ENCODE measurements at regions not wholly inside any gene's neighbourhood (a gene's known extent, or its start where the extent isn't known, plus 50 kb on each side); places are given as distances from the start of the nearest gene placed in this dataset.

- H3K4me1 Mint-ChIP-seq, result peaks cover 32% of the 10 kb centered on the region
- H3K4me3 Mint-ChIP-seq, result no peak overlapping the region
- ChIA-PET POLR2A (no interaction called here), CTCF (no interaction called here)
- no peaks in the 10 kb centered on the region for H3K36me3 Mint-ChIP-seq
- H3K27ac Mint-ChIP-seq, result no peak overlapping the region
- ATAC-seq (no peak), DNase-seq (ENCODE audit: low spot score) (no peak)
- H3K9me3 Mint-ChIP-seq, result peaks cover 15% of the 10 kb centered on the region
- TF ChIP-seq GRHL2 (CRISPR knock-in tag; IDR thresholded peaks at IDR 0.05; ENCODE audit: insufficient replicate concordance, severe bottlenecking) (no peak), ZMAT4 (CRISPR knock-in tag; IDR thresholded peaks at IDR 0.05) (no peak), FOXP1 (CRISPR knock-in tag; IDR thresholded peaks at IDR 0.05; ENCODE audit: borderline replicate concordance) (no peak), ATF6 (CRISPR knock-in tag; IDR thresholded peaks at IDR 0.05) (no peak), HMGXB4 (CRISPR knock-in tag; IDR thresholded peaks at IDR 0.05) (no peak), MAX (CRISPR knock-in tag; IDR thresholded peaks at IDR 0.05) (no peak), TP53 (CRISPR knock-in tag; IDR thresholded peaks at IDR 0.05) (no peak), SMAD4 (CRISPR knock-in tag; IDR thresholded peaks at IDR 0.05) (no peak), USF2 (CRISPR knock-in tag; IDR thresholded peaks at IDR 0.05) (no peak), ZBTB21 (CRISPR knock-in tag; IDR thresholded peaks at IDR 0.05; ENCODE audit: borderline replicate concordance) (no peak), NFATC4 (CRISPR knock-in tag; IDR thresholded peaks at IDR 0.05) (no peak), JAZF1 (CRISPR knock-in tag; IDR thresholded peaks at IDR 0.05) (no peak), ZSCAN18 (CRISPR knock-in tag; IDR thresholded peaks at IDR 0.05) (no peak), ZNF232 (CRISPR knock-in tag; IDR thresholded peaks at IDR 0.05) (no peak), CBFB (CRISPR knock-in tag; IDR thresholded peaks at IDR 0.05; ENCODE audit: low read depth) (no peak), E2F1 (CRISPR knock-in tag; IDR thresholded peaks at IDR 0.05) (no peak)
- peaks cover 3% of the 10 kb centered on the region for H3K27me3 Mint-ChIP-seq (ENCODE audit: low read depth)
These were observed 360.0 kb upstream of the CDH5 start for GRCh38 chr16:66006485-66006884.

- DNase-seq (ENCODE audit: low spot score), result no peak
- ChIA-PET POLR2A (no interaction called here), CTCF (no interaction called here)
- H3K27me3 Mint-ChIP-seq (ENCODE audit: low read depth), result peaks cover 3% of the 10 kb centered on the region
- no peak overlapping the region for H3K4me3 Mint-ChIP-seq
- no peak for ATAC-seq
- H3K9me3 Mint-ChIP-seq, result peaks cover 3% of the 10 kb centered on the region; the same call in 1 of the 2 replicates
- H3K27ac Mint-ChIP-seq, result no peak overlapping the region
- peaks cover 27% of the 10 kb centered on the region for H3K4me1 Mint-ChIP-seq
- H3K36me3 Mint-ChIP-seq, result no peaks in the 10 kb centered on the region
- TF ChIP-seq ZNF281 (CRISPR knock-in tag; IDR thresholded peaks at IDR 0.05) (no peak), ZSCAN18 (CRISPR knock-in tag; IDR thresholded peaks at IDR 0.05) (no peak), OVOL2 (CRISPR knock-in tag; IDR thresholded peaks at IDR 0.05; ENCODE audit: borderline replicate concordance) (no peak), HMGA2 (CRISPR knock-in tag; IDR thresholded peaks at IDR 0.05) (no peak), TEAD1 (CRISPR knock-in tag; IDR thresholded peaks at IDR 0.05) (no peak)
These were observed 361.8 kb upstream of the CDH5 start for GRCh38 chr16:66004699-66005098.

Data from WTC11 (cell line).